AG08395 (cell line): ENCODE measurements at regions not wholly inside any gene's neighbourhood (a gene's known extent, or its start where the extent isn't known, plus 50 kb on each side); places are given as distances from the start of the nearest gene placed in this dataset.

Source experiments
- DNase-seq: peaks from one replicate; pipeline ENCODE4 v3.0.0; 2012; ENCODE audit warnings: mixed read lengths, low spot score

GRCh38 chr6:126747728-126748540 is 370.5 kb upstream of the RSPO3 start:
- peak; percentile 5 for DNase-seq

- no peak for DNase-seq
Measured at GRCh38 chr6:126753606-126754005, 364.9 kb upstream of the RSPO3 start.

- DNase-seq: no peak
Measured at GRCh38 chr6:126761854-126762253, 356.6 kb upstream of the RSPO3 start.

- DNase-seq: no peak
Measured at GRCh38 chr6:126764104-126764503, 354.4 kb upstream of the RSPO3 start.

- no peak for DNase-seq
Measured at GRCh38 chr6:126764671-126765070, 353.8 kb upstream of the RSPO3 start.

- DNase-seq: no peak
Measured at GRCh38 chr6:126766820-126767219, 351.7 kb upstream of the RSPO3 start.

GRCh38 chr6:126767711-126768110 is 350.8 kb upstream of the RSPO3 start:
- DNase-seq: no peak

GRCh38 chr6:126770176-126770575 is 348.3 kb upstream of the RSPO3 start:
- DNase-seq: no peak

GRCh38 chr6:126773112-126773805 is 345.2 kb upstream of the RSPO3 start:
- DNase-seq: peak; percentile 37

- DNase-seq: no peak
Measured at GRCh38 chr6:126779331-126779730, 339.1 kb upstream of the RSPO3 start.

- DNase-seq: no peak
Measured at GRCh38 chr6:126781582-126781981, 336.9 kb upstream of the RSPO3 start.

- DNase-seq: no peak
Measured at GRCh38 chr6:126784161-126784790, 334.2 kb upstream of the RSPO3 start.

- no peak for DNase-seq
Measured at GRCh38 chr6:126786262-126786661, 332.2 kb upstream of the RSPO3 start.

GRCh38 chr6:126787635-126788034 is 330.8 kb upstream of the RSPO3 start:
- DNase-seq: no peak

GRCh38 chr6:126788861-126789365 is 329.6 kb upstream of the RSPO3 start:
- peak; percentile 12 for DNase-seq

- DNase-seq: no peak
Measured at GRCh38 chr6:126792340-126793085, 326.0 kb upstream of the RSPO3 start.

GRCh38 chr6:126795161-126795560 is 323.3 kb upstream of the RSPO3 start:
- DNase-seq: no peak

GRCh38 chr6:126797981-126798380 is 320.5 kb upstream of the RSPO3 start:
- DNase-seq: peak; percentile 53

- DNase-seq: no peak
Measured at GRCh38 chr6:126803769-126804168, 314.7 kb upstream of the RSPO3 start.

- peak; percentile 61 for DNase-seq
Measured at GRCh38 chr6:126804332-126805064, 314.0 kb upstream of the RSPO3 start.

- DNase-seq: no peak
Measured at GRCh38 chr6:126805861-126806260, 312.6 kb upstream of the RSPO3 start.
